ENCODE measurements at regions not wholly inside any gene's neighbourhood (a gene's known extent, or its start where the extent isn't known, plus 50 kb on each side); places are given as distances from the start of the nearest gene placed in this dataset.

- no peak overlapping the region for H3K4me3 ChIP-seq (ENCODE audit: low read depth, low read length)
- TF ChIP-seq CTCF (IDR thresholded peaks at IDR 0.05; ENCODE audit: borderline replicate concordance, insufficient read depth, low read depth, low read length) = no peak
These were observed 74.1 kb upstream of the ANK3 start for GRCh38 chr10:60463746-60464145.

- H3K4me3 ChIP-seq (ENCODE audit: low read depth, low read length) = no peak overlapping the region
- no peak for TF ChIP-seq CTCF (IDR thresholded peaks at IDR 0.05; ENCODE audit: borderline replicate concordance, insufficient read depth, low read depth, low read length)
These were observed 72.0 kb upstream of the ANK3 start for GRCh38 chr10:60461688-60462087.

- TF ChIP-seq CTCF (IDR thresholded peaks at IDR 0.05; ENCODE audit: borderline replicate concordance, insufficient read depth, low read depth, low read length) = no peak
- H3K4me3 ChIP-seq (ENCODE audit: low read depth, low read length) = no peak overlapping the region
These were observed 70.2 kb upstream of the ANK3 start for GRCh38 chr10:60459701-60460457.

- TF ChIP-seq CTCF (IDR thresholded peaks at IDR 0.05; ENCODE audit: borderline replicate concordance, insufficient read depth, low read depth, low read length) = no peak
- no peak overlapping the region for H3K4me3 ChIP-seq (ENCODE audit: low read depth, low read length)
These were observed 66.4 kb upstream of the ANK3 start for GRCh38 chr10:60456053-60456452.

GRCh38 chr10:60454336-60454735 is 64.7 kb upstream of the ANK3 start:
- no peak overlapping the region for H3K4me3 ChIP-seq (ENCODE audit: low read depth, low read length)
- no peak for TF ChIP-seq CTCF (IDR thresholded peaks at IDR 0.05; ENCODE audit: borderline replicate concordance, insufficient read depth, low read depth, low read length)

GRCh38 chr10:60453036-60453435 is 63.4 kb upstream of the ANK3 start:
- TF ChIP-seq CTCF (IDR thresholded peaks at IDR 0.05; ENCODE audit: borderline replicate concordance, insufficient read depth, low read depth, low read length) = no peak
- H3K4me3 ChIP-seq (ENCODE audit: low read depth, low read length) = no peak overlapping the region

GRCh38 chr10:60450291-60450690 is 60.6 kb upstream of the ANK3 start:
- H3K4me3 ChIP-seq (ENCODE audit: low read depth, low read length) = no peak overlapping the region
- TF ChIP-seq CTCF (IDR thresholded peaks at IDR 0.05; ENCODE audit: borderline replicate concordance, insufficient read depth, low read depth, low read length) = no peak

Measured in GM12875 (cell line).